ENCODE measurements at regions not wholly inside any gene's neighbourhood (a gene's known extent, or its start where the extent isn't known, plus 50 kb on each side); places are given as distances from the start of the nearest gene placed in this dataset.

DNA sequence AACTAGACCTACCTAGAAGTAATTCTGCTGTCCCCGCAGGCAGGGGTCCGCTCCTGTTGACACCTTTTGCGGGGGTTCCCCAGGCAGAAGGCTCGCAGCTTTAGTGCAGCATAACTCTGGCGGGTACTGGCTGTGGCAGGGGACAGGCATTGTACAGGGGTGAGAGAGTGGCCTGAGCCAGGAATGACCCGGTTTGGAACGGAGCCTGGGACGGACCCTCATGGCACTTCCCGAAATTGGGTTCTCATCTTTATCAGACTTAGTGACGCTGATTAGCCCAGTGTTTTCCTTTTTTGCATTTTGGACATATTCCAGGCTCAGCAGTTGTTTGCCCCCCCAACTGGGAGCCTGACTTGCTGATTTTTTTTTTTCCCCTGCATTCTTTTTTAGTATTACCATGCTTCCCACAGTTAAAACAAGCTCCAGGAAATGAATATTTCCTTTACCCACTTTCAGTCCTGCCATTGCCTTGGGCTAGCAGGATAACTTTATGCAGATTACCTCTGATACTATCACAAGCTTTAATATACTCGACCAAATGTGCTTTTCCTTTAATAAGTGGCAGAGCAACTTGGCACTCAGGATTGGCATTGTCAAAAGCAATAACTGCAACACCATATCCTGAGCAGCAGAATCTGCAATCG, 55.8 kb upstream of the WDR1 start:
- no peak overlapping the region for H3K27ac Mint-ChIP-seq
- no peak overlapping the region for H3K4me3 Mint-ChIP-seq
- H3K4me1 Mint-ChIP-seq (ENCODE audit: low read depth in 2 of 2) = no peaks in the 10 kb centered on the region

GRCh38 chr4:10171055-10171454, 54.5 kb upstream of the WDR1 start:
- Mint-ChIP-seq H3K27ac (no peak overlapping the region), H3K4me3 (no peak overlapping the region), H3K9me3 (no peaks in the 10 kb centered on the region), H3K4me1 (ENCODE audit: low read depth in 2 of 2) (no peaks in the 10 kb centered on the region), H3K27me3 (peaks cover 14 to 25% of the 10 kb centered on the region in 2 donors), H3K36me3 (ENCODE audit: insufficient read depth) (no peaks in the 10 kb centered on the region)
- DNase-seq = no peak
- no peak for ATAC-seq (replicated peaks)

More for the DNA sequence above, 55.8 kb upstream of the WDR1 start:
- H3K9me3 Mint-ChIP-seq = no peaks in the 10 kb centered on the region
- H3K36me3 Mint-ChIP-seq (ENCODE audit: insufficient read depth) = no peaks in the 10 kb centered on the region
- peaks cover 18 to 25% of the 10 kb centered on the region in 2 donors for H3K27me3 Mint-ChIP-seq
- ATAC-seq (replicated peaks) = no peak
- DNase-seq = no peak

- Mint-ChIP-seq H3K4me1 (ENCODE audit: low read depth in 2 of 2) (no peaks in the 10 kb centered on the region), H3K4me3 (no peak overlapping the region), H3K27ac (no peak overlapping the region), H3K27me3 (peaks cover 14 to 25% of the 10 kb centered on the region in 2 donors), H3K36me3 (ENCODE audit: insufficient read depth) (no peaks in the 10 kb centered on the region), H3K9me3 (no peaks in the 10 kb centered on the region)
- DNase-seq (no peak), ATAC-seq (replicated peaks) (no peak)
These were observed 53.3 kb upstream of the WDR1 start for GRCh38 chr4:10169839-10170387.

DNA sequence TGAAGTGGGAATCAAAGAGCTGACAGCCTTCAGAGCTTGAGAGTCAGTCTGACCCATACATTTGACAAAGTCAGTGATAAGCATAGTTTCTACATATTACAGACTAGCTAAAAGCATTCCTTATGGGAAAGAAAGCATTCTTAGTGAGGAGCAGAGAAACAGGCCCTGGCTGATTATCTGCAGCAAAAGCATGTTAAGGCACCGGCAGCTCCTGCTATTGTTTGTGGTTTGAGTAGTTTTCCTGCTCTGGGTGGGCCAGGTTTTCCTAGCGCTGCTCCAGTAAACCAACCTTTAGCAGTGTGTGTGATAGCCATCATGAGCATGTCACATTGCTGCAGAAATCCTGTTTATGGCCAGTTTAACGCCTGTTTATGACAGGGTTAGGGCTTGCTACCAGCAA, 51.6 kb upstream of the WDR1 start:
- no peak overlapping the region for H3K4me3 Mint-ChIP-seq
- no peaks in the 10 kb centered on the region for H3K4me1 Mint-ChIP-seq (ENCODE audit: low read depth in 2 of 2)
- H3K9me3 Mint-ChIP-seq = no peaks in the 10 kb centered on the region
- no peak overlapping the region for H3K27ac Mint-ChIP-seq
- DNase-seq (no peak), ATAC-seq (replicated peaks) (no peak)
- peaks cover 14 to 20% of the 10 kb centered on the region in 2 donors for H3K27me3 Mint-ChIP-seq
- H3K36me3 Mint-ChIP-seq (ENCODE audit: insufficient read depth) = no peaks in the 10 kb centered on the region

- peaks cover 13% of the 10 kb centered on the region in 2 donors for H3K27me3 Mint-ChIP-seq
- ATAC-seq (replicated peaks) = no peak
- DNase-seq = no peak
- H3K27ac Mint-ChIP-seq = no peak overlapping the region
- H3K4me3 Mint-ChIP-seq = no peak overlapping the region
- no peaks in the 10 kb centered on the region for H3K4me1 Mint-ChIP-seq (ENCODE audit: low read depth in 2 of 2)
- no peaks in the 10 kb centered on the region for H3K9me3 Mint-ChIP-seq
- H3K36me3 Mint-ChIP-seq (ENCODE audit: insufficient read depth) = no peaks in the 10 kb centered on the region
These were observed 50.6 kb upstream of the WDR1 start for GRCh38 chr4:10167201-10167600.
